ENCODE measurements at regions not wholly inside any gene's neighbourhood (a gene's known extent, or its start where the extent isn't known, plus 50 kb on each side); places are given as distances from the start of the nearest gene placed in this dataset.

DNA sequence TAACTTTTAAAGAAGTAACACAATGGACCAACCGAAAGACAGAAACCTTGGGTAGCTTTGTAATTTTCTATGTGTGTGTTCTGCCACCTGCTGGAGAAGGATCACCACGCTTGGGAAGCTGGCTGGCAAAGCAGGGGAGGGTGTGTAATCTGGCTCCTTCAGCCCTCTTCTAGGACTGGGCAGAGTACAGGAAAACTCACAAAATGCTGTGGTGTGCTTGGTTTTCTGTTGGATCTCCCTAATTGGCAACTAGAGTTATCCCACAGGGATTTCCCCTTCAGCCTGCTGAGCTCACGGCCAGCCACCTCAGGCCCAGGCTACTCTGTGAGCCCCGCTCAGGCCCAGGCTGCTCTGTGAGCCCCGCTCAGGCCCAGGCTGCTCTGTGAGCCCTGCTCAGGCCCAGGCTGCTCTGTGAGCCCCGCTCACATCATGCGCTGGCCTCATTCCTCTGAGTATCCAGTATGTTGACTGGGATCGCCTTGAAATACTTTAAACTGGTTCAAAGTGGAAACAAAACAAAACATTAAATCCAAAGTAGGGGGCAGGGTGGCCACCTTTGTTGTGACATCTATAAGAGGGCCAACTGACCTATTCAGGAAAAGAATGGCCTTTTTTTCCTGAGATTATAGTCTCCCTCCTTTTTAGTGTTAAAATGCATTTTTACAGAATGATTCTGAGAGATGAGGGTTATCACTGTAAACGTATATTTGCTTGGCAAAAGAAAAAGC, 52.0 kb upstream of the RNU6-8 start:
- DNase-seq (ENCODE audit: low spot score), result peak; percentile 43
- TF ChIP-seq CTCF (IDR thresholded peaks at IDR 0.05; ENCODE audit: extremely low read depth, missing control alignments), result peak; percentile 69

GRCh38 chr14:32255789-32256188, 52.7 kb upstream of the RNU6-8 start:
- no peak for TF ChIP-seq CTCF (IDR thresholded peaks at IDR 0.05; ENCODE audit: extremely low read depth, missing control alignments)
- DNase-seq (ENCODE audit: low spot score), result no peak

- no peak for TF ChIP-seq CTCF (IDR thresholded peaks at IDR 0.05; ENCODE audit: extremely low read depth, missing control alignments)
- no peak for DNase-seq (ENCODE audit: low spot score)
Measured at GRCh38 chr14:32256576-32256975, 53.5 kb upstream of the RNU6-8 start.

DNA sequence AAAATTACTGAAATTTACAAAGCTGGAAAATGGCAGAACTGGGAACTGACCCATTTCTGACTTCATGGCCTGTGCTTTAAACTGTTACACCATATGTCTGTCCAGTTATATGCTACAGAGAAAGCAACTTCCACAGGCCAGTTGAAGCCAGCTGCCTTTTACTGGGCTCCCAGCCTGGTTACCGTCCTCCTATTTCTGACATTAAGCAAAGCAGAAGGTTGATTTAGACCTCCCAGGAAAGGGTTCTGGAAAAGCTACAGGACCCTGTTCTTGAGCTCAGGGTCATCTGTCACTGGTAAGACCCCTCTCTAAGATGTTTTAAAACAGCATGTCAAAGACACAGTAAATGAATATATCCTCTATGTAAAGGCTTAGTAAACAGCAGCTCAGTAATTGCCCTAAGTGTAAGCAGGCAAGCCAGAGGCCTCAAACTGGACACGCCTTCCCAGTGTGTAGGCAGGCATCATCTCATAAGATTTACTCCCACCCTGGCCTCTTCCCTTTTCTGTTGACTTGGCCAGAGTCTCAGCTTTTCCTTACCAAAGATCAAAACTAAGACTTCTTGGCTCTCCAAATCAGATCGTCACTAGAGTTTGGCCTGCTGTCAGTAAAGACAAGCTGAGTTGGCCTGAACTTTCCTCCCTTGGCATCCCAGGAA, 55.4 kb upstream of the RNU6-8 start:
- TF ChIP-seq CTCF (IDR thresholded peaks at IDR 0.05; ENCODE audit: extremely low read depth, missing control alignments), result no peak
- no peak for DNase-seq (ENCODE audit: low spot score)

DNA sequence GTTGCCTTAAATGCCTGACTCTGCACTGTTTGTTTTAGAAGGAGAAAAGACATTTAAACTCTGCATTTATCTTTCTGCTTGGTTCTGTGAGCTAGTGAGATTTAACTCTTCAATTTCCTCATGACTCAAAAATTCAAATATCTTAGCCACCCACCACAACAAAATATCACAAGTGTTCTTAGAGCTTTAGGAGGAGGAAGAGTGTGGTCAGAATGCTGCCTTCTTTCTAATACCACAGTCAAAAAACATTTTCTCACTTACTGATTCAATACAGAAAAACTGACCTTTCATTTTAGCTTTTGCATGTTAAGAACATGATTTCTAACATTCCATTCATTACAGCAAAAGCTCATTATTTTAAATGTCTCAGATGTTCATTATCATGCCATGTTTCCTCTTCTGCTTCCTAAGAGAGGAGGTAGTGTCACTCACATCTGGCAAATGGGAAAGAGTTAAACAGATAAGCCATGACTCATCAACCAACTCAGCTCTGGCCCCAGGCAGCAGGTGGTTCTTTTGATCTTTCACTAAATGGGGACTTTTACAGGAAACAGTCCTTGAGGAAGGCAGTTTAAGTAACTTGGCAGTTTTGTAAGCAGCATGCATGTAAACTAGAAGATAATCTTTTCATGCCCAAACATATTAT, 56.4 kb upstream of the RNU6-8 start:
- peak; percentile 37 for DNase-seq (ENCODE audit: low spot score)
- no peak for TF ChIP-seq CTCF (IDR thresholded peaks at IDR 0.05; ENCODE audit: extremely low read depth, missing control alignments)

GRCh38 chr14:32263939-32264567, 61.0 kb upstream of the RNU6-8 start:
- no peak for TF ChIP-seq CTCF (IDR thresholded peaks at IDR 0.05; ENCODE audit: extremely low read depth, missing control alignments)
- no peak for DNase-seq (ENCODE audit: low spot score)

- DNase-seq (ENCODE audit: low spot score), result no peak
- no peak for TF ChIP-seq CTCF (IDR thresholded peaks at IDR 0.05; ENCODE audit: extremely low read depth, missing control alignments)
Measured at GRCh38 chr14:32265584-32265983, 62.5 kb upstream of the RNU6-8 start.

All from GM20000 (cell line).